GM19025 (cell line): ENCODE measurements at regions not wholly inside any gene's neighbourhood (a gene's known extent, or its start where the extent isn't known, plus 50 kb on each side); places are given as distances from the start of the nearest gene placed in this dataset.

Source experiments
- ATAC-seq: cut with Tn5 transposase; IDR thresholded peaks from one replicate; pipeline ENCODE4 v1.9.1; 2021; ENCODE audit warnings: mild to moderate bottlenecking, low read depth, moderate library complexity; ENCODE audit not compliant: unreplicated experiment

DNA sequence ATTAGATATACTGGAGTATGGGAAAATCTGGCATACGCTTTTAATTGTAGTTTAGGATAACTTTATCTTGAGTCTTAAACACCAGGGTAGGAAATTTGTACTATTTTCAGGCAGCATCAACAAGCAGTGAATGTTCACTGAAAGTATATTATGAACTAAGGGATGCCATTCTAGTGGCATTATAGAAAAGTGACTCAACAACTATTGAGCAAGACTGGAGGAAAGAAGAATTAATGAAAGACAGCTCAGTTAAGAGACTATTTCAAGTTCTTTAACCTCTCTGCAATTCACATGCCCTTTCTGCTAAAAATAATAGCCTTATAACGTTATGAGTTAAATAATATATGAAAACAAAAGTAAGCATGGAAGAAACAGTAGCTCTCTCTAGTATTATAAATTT is 343.1 kb downstream of the FSCB start:
- no peak for ATAC-seq

DNA sequence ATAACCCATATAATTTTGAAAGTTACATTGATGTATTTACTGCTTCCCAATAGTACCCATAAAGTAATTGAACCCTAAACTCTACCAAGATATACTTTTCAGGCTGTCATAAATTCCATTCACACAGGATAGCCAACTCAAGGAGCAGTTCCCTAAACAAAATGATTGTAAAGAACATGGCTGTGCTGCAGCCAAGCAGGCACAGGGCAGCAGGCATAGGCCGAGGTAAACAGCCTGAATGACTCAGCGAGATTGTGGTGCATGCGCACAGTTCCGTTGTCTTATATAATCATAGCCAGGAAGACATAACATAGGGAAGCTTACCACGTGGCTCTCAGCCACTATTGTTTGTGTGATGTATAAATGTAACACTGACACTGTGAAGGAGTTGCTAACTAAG is 344.9 kb downstream of the FSCB start:
- ATAC-seq, result no peak

DNA sequence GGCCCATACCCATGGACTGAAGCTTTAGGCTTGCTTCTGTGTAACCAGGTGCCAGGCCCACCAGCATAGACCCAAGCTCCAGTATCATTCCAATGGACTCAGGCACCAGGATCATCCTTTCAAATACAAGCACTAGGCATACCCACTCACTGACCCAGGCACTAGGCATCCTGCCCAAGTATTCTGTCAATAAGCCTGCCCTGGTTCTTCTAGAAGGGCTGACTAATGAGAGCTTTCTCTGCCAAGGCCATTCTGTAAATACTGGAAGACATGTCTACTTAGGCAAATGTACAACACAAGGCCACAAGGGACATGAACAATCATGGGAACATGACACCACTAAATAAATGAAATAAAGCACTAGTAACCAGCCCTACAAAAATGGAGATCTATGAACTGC is 352.2 kb downstream of the FSCB start:
- no peak for ATAC-seq

DNA sequence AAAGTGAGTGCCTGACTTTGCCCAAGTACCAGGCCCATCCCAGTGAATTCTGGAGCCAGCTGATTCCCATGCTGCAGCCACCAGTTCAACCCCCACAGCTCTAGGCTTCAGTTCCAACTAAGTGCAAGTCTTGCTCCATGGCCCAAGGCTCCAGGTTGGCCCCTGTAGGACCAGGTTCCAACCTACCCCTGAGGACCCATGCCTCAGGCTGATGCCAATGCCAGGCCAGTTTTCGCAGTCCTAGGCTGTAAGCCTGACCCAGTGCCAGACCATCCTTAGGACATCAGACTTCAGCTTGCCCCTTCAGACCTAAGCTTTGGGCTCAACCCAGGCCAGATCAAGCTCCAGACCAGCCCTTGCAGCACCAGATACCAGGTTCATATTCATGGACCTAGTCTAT is 352.6 kb downstream of the FSCB start:
- no peak for ATAC-seq

DNA sequence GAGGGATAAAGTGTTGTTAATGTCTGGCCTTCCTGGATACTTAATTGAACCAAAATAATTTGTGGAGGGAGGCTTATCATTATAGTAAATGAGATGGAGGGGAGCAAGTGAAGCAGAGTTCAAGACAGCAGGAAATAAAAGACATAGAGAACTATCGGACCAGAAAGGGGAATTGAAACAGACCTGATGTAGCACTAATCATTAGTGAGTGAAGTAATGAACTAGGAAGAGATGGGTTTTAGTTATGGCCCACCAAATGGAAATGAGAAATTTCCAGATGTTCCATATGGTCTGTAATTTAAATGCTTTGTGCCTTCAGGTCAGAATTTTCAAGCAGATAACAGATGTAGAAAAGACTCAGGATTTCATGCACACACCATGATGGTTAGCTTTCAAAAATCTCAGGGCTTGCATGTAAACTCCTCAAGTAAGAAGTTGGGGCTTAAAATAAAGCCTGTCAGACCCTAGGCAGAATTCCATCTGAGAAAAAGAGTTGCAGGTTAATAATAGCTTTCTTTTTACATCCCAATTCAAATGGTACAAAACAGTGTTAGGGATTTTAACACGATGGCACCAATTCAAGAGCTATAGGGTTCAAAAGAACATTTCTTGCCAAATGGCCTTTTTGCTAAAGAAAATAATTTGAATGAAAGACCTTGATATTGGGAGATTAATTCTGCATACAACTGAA is 355.8 kb downstream of the FSCB start:
- ATAC-seq, result no peak

DNA sequence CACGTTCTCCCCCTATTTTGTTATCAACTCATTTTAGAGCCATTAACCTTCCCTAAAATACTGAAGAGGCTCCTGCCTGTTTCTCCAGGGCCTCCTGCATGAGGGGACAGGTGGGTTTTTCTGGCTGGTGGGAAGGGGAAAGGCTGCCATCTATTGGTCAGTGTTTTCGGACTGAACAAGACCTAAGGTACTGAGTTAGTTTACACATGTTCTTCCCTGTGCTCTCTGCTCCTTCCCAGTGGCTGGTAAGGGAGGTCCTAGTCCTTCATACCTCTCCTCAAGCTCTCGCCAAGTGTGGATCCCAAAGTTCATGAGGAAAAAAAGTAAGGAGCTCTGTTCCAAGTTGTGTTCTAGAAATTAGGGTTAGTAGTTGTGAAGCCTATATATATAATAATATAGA is 357.5 kb downstream of the FSCB start:
- no peak for ATAC-seq

DNA sequence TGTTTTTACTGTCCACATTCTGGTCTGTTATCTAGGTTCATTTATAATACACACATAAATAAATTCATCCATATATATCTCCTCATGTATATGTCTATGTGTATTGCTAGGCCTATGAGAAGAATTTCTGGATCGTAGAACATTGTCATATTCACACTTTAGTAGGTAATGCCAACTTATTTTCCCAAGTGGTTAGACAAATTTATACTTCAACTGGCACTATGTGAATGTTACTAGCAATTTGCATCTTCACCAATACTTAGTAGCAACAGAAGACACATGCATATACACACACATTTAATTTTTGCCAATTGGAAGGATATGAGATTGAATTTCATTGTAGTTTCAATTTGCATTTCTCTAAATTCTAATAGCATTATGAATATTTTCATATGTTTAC is 365.1 kb downstream of the FSCB start:
- ATAC-seq, result no peak

DNA sequence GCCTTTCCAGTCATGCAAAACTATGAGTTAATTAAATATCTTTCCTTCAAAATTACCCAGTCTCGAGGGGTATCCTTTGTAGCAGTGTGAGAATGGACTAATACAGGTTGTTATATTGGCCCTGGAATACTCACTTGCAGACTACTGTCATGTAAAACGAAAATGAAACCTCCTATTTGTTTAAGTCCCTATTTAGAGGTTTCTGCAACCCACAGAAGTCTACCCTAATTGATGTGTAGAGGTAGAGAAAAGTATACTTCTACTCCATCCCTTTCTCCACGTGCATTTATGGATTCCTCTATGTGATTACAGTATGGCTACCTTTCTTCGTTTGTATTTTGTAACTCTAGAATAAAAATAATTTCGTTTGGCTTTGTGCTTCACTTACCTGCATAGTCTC is 371.1 kb downstream of the FSCB start:
- ATAC-seq, result no peak

DNA sequence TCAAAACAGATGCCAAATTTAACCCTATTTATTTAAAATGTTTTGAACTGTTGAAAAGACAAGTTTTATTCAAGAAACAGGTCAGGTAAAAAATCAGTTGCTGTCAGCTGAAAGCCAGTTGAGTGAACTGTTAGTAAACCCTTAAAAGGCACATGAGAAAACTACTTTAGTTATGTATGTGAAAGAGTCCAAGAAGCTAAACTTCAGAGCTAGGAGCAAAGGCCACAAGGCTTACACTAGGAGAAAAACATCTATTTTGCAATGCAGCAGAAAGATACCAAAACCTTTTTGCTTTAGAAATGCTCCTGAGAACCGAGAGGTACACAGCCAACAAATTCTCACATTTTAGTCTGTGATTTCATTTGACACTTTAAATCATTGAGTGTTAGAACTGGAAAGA is 375.2 kb downstream of the FSCB start:
- no peak for ATAC-seq

DNA sequence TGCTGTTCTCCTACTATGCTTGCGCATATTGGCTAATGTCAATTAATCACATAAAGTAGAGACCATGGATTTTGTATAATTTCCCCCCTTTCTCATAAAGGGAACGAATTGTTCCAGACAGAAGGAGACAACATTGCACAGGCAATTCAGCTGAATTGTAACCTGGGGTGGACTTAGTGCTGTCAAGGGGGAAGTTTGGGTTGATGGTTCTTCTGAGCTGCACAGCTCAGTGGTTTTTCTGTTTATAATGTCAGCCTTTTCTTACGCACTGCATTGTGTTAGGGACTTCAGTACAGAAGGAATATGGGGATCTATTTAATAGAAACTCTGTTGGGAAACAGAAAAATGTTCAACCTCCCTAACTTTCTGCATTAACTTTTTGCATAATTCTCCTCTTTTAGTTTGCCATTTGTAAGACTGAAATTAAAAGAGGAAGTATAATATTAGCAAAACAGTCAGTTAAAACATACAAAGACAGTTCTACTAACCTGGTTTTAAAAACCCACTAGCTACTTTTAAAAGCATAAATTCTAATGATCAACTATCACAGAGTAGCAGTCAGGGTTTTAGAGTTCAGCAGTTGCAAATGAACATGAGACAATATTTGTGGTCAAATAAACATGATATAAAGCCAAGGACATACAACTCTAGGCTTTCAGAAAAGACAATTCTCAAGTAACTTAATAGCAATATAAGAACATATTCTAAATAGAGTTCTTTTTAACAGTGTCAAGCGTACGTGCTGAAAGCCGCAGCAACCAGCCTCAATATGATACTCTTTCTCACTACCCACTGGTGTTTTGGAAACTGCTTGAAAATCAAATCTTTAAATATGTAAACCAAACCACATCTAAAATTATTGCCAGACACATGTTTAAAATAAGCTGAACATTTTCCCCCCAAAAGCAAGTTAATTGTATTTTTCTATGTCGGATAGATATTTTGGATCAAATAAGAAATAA is 393.0 kb downstream of the FSCB start:
- ATAC-seq, result no peak

DNA sequence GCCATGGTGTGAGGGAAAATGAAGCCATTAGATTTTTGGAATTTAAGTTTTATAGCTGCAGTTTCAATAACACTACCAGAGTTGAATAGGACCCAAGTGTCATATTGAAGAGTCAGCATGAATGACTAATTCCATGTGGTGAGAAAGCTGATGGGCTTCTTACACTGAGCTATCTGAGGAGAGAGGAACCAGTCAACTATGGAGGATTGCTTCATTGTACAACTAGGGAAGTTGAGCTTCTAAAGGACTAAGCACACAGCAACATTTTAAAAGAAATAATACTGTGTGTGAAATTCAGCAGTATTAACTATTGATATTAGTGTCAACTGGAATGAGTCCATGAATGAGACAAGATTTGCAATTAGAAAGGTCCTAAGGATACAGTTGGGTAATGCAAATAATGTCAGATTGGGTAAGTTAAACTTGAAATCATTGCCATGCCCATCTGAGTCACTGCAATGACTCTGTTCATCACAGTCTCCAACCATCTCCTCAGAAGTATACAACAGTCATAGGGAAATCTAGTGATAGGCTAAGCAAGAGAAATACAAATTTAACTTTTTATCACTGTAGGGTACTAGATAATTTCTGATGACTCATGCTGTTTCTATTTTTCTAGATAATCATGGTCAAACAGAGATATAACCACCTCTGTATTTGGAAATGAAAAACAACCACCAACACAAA is 394.2 kb downstream of the FSCB start:
- no peak for ATAC-seq

DNA sequence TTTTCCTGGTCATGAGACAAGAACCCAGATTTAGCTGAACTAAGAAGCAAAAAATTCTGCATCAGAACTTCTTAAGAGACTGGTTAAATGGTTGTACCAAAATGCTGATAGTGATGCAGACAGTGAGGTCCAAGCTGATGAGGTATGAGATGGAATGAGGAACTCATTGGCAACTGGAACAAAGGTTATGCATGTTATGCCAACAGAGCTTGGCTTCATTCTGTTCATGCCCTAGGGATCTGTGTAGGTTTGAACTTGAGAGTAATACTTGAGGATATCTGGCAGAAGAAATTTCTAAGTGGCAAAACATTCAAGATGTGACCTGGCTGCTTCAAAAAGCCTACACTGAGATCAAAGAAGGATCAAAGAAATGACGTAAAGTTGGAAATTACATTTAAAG is 398.0 kb downstream of the FSCB start:
- no peak for ATAC-seq

DNA sequence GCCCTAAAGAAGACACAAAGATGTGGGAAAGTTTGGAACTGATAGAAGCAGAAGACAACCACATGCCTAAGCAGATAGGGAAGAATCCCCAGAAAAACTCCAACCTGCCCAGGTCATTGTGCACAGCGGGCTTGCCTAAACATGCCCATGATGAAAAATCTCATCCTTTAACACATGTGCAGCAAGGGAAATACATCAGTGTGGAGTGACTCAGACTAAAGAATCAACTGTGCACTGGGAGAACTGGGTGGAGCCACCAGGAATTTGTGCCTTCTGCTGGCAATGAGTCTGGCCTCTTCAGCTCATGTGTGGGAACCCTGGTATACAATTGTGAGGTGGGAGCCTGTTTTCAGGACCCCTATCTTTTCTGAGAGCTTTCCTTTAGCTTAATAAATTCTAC is 398.5 kb downstream of the FSCB start:
- no peak for ATAC-seq

DNA sequence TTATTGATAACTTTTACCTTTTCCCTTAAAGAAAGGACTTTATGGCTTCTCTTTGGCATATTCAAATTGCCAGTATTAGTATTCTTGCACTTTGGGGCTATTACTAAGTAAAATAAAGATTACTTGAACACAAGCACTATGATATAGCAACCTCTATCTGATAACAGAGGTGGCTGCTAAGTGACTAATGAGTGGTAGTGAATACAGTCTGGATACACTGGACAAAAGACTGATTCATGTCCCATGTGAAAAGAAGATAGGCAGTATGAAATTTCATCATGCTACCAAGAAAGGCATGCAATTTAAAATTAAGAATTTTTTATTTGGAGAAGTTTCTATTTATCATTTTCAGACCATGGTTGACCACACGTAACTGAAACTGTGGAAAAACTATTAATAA is 399.9 kb downstream of the FSCB start:
- ATAC-seq, result no peak

DNA sequence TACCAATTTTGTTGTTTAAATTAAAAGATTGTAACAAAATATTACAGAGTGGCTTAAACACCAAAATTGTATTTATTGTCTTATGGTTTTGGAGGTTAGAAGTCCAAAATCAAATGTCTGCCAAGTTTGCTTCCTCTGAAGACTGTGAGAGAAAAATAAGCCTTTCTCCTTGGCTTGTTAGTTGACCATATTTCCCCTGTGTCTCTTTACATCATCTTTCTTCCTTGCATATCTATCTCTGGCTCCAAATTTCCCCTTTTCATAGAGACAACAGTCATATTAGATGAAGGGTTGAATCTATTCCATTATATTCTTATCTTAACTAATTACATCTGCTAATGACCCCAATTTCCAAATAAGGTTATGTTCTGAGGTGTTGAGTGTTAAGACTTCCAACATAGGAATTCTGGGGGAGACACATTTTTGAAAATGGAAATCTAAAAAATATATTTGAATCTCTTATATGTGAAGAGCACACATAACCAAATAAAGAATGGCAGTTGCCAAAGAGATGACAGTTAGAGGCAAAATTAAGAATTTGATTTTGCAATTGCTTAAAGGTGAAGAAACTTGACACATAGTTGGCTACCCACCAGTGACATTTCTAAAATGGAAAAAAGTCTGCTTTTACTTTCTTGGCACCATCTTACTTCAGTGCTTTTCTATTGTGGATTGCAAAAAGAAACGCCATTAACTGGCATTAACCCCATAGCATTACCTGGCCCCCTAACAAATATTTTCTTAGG is 407.2 kb downstream of the FSCB start:
- ATAC-seq, result no peak

DNA sequence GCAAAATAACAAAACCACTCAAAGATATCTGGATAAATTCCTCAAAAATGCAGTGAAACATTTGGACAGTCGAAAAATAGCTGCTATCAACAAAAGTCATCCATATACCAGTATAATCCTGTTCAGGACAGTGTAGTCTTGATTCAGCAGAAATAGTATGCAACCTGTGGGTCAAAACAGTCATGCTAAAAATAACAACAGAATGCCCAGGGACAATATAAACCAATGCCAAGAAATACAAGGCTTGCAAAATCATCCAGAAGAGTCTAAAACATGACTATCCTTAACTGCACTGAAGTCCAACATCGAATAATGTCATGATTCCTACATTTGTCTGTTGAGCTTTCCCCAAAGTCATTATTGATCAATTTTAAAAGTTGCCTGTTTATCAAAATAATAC is 425.9 kb downstream of the FSCB start:
- ATAC-seq, result no peak

DNA sequence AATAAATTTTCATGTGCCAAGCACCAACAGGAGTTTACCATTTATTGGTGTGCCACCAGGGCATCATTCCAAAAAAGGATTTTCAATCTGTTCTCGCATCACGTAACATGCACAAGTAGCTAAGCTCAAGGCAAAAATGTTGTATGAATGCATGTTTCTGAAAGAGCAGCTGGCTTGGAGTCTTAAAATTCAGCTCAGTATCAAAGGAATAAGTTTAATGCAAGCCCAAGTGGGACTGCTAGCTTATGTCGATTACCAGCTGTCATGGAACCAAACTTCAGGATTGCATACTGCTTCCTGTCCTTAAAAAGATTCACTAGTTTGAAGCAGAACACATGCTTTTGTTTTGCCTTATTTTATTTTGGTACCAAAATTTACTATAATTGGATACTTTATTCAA is 437.0 kb downstream of the FSCB start:
- ATAC-seq, result no peak

DNA sequence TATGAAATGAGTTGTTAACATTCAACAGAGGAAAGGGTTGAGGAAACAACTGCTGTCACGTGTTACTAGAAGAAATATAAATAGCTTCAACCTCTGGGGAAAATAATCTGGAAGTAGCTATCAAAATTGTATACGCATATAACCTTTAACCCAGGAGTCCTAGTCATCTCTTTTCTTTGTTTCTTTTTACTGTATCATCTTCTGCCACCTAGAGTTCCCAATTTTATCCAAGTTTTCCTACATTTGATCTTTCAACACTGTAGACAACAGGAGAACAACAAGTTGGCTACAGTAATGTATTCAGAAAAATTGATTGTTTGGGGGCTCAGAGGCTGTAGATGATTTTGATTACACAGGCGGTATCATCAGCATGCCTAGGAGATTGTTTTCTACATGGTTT is 453.7 kb downstream of the FSCB start:
- ATAC-seq, result no peak

DNA sequence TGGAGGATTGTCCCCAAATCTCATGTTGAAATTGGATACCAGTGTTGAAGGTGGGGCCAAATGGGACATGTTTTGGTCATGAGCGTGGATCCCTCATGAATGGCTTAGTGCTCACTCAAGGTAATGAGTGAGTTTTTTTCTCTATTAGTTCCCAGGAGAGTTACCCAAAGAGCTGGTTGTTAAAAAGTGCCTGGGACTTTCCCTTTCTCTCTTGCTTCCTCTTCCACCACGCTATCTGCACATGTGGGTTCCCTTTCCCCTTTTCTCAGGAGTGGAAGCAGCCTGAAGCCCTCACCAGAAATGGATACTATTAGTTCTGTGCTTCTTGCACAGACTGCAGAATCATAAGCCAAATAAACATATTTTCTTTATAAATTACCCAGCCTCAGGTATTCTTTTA is 465.4 kb downstream of the FSCB start:
- ATAC-seq, result no peak

DNA sequence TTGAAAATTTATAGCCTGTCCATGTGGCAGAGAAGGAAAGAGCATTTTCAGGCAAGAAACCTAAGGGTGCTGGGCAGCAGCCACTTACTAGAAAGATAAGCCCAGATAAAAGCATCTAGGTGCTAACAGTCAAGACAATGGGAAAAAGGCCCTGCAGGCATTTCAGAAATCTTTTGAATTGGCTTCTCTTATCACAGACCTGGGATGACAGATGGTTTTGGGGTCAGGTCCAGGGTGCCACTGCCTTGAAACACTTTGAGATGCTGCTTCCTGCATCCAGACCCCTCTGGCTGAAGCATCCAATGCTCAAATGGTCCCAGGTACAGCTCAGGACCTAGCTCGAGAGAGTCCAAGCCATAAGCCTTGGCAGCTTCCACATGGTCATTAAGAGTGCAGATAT is 466.5 kb downstream of the FSCB start:
- no peak for ATAC-seq

DNA sequence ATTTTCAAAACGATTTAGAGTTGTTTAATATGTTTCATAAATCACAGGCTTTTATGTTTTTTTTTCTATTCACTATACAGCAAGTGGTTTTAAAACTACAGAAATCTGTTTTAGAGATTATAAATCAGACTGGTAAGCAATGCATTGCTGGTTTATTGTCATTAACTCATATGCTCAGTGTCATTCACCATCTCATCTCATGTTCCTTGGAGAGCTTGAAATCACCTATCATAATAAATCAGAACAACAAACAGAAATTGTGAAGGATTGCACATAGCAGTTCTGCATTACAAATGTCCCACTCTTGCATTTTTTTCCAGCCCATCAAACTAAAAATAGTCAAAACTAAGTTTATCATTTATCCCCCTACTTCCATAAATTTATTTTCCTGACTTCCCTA is 470.8 kb downstream of the FSCB start:
- ATAC-seq, result no peak
